T47D (cell line): ENCODE measurements at regions not wholly inside any gene's neighbourhood (a gene's known extent, or its start where the extent isn't known, plus 50 kb on each side); places are given as distances from the start of the nearest gene placed in this dataset.
"Not testable (repeated sequence)": the region's sequence is repeated elsewhere in the genome, so short reads cannot be mapped to it uniquely, and the experiment has no call there.

Source experiments
- DNase-seq, 2 experiments: peaks; one replicate each; pipeline versions ENCODE4 v3.0.0 to v3.0.0-alpha.2; 2011 to 2012; ENCODE audit warnings: low read depth in 1 of 2, low spot score in 1 of 2
- JUND ChIP-seq: IDR thresholded peaks from 2 replicates; pipeline ENCODE4 v1.6.1; 2012; ENCODE audit warnings: low read depth
- in situ Hi-C: cut with HindIII; loops from 2 replicates; pipeline ENCODE4 v1.10.0; 2016; ENCODE audit warnings: low sequenced_read_pairs, low pct_unique_long_range_greater_than_20kb

DNA sequence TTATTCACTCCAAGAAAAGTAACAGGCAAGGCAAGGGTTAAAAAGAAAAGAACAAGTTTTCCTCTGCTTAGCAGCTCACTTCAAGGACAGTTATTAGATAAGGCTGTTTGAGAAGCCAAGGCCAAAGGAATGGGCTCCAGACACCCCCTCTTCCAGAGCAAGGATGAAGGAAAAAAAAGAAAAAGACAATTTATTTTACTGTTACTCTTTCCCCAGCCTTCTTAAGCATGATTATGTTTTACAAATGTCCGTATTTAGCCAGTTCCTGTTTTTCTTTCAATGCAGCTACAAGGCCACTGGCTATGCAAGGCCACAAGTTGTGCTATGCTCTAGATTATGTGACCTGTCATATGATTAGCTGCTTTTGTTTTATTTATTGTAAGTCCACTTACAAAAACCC lies 106.5 kb upstream of the SIMC1 start:
- DNase-seq = no peak
- no peak for TF ChIP-seq JUND
- in situ Hi-C loops = no loop called here

DNA sequence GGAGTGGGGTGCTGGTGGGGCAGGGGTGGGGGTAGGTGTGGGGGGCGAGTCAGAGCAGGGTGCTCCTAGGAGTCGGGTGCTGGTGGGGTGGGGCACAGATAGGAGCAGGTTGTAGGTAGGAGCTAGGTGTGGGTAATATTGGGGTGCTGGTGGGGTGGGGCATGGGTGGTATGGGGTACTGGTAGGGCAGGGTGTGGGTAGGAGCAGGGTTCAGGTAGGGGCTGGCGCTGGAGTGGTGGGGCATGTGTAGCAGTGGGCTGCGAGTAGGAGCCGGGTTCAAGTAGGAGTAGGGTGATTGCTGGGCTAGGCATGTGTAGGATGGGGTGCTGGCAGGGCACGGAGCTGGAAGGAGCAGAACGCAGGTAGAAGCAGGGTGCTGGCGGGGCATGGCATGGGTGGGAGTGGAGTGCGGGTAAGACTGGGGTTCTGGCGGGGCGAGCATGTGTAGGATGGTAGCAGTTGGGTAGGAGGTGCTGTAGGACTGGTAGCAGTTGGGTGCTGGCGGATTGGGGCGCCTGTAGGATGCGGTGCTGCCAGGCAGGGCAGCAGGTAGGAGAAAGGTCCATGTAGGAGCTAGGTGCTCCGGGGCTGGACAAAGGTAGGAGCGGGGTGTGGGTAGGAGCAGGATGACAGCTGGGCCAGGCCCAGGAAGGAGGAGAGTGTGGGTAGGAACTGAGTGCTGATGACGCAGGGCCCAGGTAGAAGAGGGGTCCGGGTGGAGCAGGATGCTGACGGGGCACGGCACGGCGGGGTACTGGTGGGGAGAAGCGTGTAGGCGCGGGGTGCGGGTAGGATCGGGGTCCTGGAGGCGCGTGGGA lies 105.5 kb upstream of the SIMC1 start:
- no peak for DNase-seq
- TF ChIP-seq JUND = no peak
- in situ Hi-C loops = no loop called here

GRCh38 chr5:176133289-176133870 lies 104.8 kb upstream of the SIMC1 start:
- in situ Hi-C loops = no loop called here
- no peak for TF ChIP-seq JUND
- DNase-seq = no peak

DNA sequence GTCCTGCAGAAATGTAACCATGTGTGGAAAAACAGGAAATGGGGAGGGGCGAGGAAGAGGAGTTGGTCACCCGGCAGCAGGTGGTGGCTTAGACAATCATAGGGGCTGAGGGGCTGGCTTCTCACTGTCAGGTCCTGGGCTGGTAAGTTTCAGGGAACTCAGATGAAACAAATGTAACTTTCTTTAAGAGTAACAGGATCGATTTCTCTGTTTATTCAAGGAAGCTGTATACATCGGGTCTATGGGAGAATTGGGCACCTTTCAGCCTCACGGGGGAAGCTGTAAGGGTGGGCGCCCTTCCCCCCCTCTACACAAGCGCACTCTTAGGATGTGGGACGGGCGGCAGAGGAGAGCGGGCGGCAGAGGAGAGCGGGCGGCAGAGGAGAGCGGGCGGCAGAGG lies 104.3 kb upstream of the SIMC1 start:
- no peak for TF ChIP-seq JUND
- DNase-seq = no peak
- in situ Hi-C loops = no loop called here

DNA sequence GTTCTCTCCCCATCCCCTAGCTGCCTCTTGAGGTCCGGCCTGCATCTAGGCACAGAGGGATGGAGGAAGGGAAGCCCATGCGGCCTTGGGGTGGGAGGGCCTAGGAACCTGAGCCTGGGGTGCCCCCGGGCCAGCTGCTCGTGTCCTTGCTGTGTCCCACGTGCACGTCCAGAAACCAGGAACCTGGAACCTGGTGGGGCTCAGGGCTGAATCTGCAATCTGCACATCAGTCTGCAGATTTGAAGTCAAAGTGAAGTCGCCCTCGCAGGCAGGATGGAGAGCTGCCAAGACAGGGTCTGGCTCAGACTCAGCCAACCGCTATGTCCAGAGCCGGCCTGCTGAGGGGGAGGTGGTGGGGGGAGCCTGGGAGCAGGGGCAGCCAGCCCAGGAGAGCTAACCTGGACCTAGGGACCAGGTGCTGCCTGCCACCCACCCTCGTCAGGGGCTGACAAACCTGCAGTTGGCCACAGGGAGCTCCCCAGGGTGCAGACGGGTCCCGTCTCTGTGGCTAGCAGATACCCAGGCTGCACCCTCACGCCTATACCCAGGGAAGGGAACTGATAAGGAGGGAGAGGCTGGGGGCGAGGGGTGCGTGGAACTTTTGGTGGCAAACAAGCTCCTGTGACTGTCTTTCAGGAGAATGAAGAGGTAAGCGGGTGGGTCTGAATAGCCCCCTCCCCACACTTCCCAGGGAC lies 103.5 kb upstream of the SIMC1 start:
- in situ Hi-C loops = no loop called here
- DNase-seq = no peak
- TF ChIP-seq JUND = no peak

DNA sequence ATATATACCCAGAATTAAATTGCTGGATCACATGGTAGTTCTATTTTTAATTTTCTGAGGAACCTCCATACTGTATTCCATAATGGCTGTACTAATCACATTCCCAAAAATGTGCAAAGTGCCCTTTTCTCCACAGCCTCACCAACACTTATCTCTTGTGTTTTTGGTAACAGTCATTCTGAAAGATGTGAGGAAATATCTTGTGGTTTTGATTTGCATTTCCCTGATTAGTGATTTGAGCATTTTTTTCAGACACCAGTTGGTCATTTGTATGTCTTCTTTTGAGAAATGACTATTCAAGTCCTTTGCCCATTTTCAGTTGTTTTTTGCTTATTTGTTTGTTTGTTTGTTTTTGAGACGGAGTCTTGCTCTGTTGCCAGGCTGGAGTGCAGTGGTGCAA lies 98.1 kb upstream of the SIMC1 start:
- in situ Hi-C loops, DNase-seq: not testable (repeated sequence)

- no peak for DNase-seq
Observed at GRCh38 chr5:176144508-176144907, 93.7 kb upstream of the SIMC1 start.

GRCh38 chr5:176149948-176150347 lies 88.3 kb upstream of the SIMC1 start:
- in situ Hi-C loops, DNase-seq: not testable (repeated sequence)

More at GRCh38 chr5:176144508-176144907, 93.7 kb upstream of the SIMC1 start:
- TF ChIP-seq JUND = no peak
- in situ Hi-C loops = no loop called here

DNA sequence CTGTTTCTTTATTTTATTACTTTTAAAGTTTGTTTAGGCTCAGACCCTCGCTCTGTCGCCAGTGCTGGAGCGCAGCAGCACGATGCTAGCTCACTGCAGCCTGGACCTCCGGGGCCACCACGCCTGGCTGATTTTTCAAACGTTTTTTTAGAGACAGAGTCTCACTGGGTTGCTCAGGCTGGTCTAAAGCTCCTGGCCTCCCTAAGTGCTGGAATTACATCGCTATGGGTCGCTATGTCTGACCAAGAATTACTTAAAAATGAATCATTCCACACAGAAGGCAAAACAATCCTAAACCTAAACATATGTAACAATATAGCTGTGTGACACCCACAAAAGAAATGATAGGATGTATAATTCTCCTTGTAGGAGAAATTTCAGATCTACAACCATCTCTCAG lies 86.9 kb upstream of the SIMC1 start:
- DNase-seq = no peak
- TF ChIP-seq JUND = no peak
- in situ Hi-C loops = no loop called here

DNA sequence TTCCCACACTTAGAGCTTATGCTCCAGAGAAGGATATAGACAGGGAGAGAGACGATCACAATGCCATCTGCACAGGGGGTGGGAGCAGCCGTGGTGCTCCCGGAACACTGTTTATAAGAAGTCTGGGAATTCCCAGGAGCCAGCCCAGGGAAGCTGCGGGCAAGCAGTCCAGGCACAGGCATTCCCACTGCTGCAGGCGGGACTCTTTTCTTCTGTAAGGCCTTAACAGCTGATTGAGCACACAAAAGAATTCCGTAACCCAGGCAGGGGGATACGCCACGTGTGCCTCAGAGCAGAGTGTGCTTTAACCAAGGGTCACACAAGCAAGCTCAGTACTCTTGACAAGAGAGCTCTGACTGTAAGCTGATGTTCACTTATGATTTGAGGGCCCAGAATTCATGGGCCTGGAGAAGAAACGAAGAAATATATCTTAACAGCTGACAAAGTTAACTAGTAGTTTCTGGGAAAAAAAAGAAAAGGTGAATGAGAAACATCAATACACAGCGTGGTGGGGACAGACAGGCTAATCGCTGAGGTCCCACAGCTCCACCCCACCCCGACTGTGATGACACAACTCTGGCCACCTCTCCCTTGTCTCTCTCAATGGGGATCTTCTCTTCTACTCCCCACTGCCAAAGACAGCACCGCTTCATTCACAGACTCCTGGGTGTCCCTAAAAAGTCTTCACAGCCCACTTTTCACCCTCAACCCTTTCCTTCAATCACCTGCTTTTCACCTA lies 85.9 kb upstream of the SIMC1 start:
- TF ChIP-seq JUND = no peak

DNA sequence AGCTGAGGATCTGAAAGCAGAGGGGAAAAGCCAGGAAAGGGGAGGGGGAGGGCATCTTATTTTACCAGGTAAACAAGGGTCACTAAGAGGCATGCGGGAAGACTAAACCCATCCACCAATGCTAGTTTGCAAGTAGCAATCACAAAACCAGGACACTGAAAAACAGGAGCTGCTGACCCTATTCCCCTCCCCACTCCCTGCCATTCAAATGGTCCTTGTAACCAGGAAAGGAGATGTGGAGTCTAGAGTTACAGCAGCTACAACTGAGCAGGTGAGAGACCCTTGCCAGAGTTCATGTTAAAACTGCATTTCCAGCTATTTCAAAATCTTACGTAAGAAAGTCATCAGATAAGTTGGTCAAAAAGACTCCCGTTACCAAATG lies 85.3 kb upstream of the SIMC1 start:
- no peak for DNase-seq
- in situ Hi-C loops = no loop called here
- no peak for TF ChIP-seq JUND

More for the DNA sequence above, 85.9 kb upstream of the SIMC1 start:
- no peak for DNase-seq
- in situ Hi-C loops = no loop called here

DNA sequence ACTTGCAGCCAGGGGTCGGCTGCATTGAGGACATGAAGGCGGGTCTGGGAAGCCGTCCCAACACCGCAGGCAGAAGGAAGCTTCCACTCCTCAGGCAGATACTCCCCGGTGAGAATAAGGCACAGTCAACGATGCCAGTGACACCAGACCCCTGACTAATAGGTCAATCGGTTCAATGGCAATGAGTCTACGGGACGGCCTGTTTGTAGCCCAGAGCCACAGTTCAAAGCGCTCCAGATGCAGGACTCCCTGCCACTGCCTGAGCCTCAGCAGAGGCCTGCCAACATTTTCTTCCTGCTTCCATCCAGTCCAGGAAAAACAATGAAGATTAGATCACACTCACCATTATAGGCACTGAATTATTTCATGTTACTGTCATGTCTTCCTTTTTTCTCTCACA lies 84.5 kb upstream of the SIMC1 start:
- no peak for DNase-seq
- in situ Hi-C loops = no loop called here
- TF ChIP-seq JUND = no peak

DNA sequence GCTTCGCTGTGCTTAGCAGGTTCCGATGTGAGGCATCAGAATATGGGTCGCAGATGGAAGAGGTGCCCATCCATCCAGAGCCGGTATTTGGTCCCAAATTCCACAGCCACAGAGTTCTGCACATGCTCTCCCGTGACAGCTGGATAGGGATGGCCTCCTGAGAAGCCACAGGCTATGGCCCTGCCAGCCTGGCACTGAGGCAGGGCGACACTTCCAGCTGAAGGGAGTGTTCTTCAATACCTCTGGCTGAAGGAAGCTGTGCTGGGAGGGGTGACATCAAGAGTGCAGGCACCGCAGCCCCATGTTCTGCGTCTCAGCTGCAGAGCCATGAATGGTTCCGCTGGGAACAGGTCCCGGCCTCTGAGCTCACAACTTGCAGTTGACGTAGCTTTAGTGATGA lies 83.4 kb upstream of the SIMC1 start:
- in situ Hi-C loops = no loop called here
- TF ChIP-seq JUND = no peak
- no peak for DNase-seq
